Activated CD4-positive, CD25-positive, alpha-beta regulatory T cell treated with anti-CD3 and anti-CD28 coated beads, Interleukin-2, amount 50 U/mL, for 72 hours (primary cell): ENCODE measurements at regions not wholly inside any gene's neighbourhood (a gene's known extent, or its start where the extent isn't known, plus 50 kb on each side); places are given as distances from the start of the nearest gene placed in this dataset.
"Not testable (repeated sequence)": the region's sequence is repeated elsewhere in the genome, so short reads cannot be mapped to it uniquely, and the experiment has no call there.

ENCODE experiments used
- DNase-seq: peaks from one replicate; pipeline ENCODE4 v3.0.0; 2021

GRCh38 chr7:67486401-67486800 lies 489.8 kb downstream of the TYW1 start:
- DNase-seq, result no peak

- no peak for DNase-seq
These were observed 490.7 kb downstream of the TYW1 start for GRCh38 chr7:67487316-67487715.

GRCh38 chr7:67489881-67490280 lies 493.2 kb downstream of the TYW1 start:
- DNase-seq, result no peak

GRCh38 chr7:67493366-67493765 lies 496.7 kb downstream of the TYW1 start:
- no peak for DNase-seq

- no peak for DNase-seq
These were observed 500.0 kb downstream of the TYW1 start for GRCh38 chr7:67496589-67496988.

- not testable (repeated sequence) for DNase-seq
These were observed 501.3 kb downstream of the TYW1 start for GRCh38 chr7:67497914-67498313.

- no peak for DNase-seq
These were observed 506.3 kb downstream of the TYW1 start for GRCh38 chr7:67502929-67503328.

GRCh38 chr7:67505449-67505848 lies 508.8 kb downstream of the TYW1 start:
- DNase-seq, result no peak

- DNase-seq, result no peak
These were observed 515.8 kb downstream of the TYW1 start for GRCh38 chr7:67512481-67512880.

GRCh38 chr7:67518580-67518979 lies 521.9 kb downstream of the TYW1 start:
- DNase-seq, result no peak

GRCh38 chr7:67519171-67519570 lies 522.5 kb downstream of the TYW1 start:
- no peak for DNase-seq

- no peak for DNase-seq
These were observed 525.9 kb downstream of the TYW1 start for GRCh38 chr7:67522504-67522903.

GRCh38 chr7:67523713-67524112 lies 527.1 kb downstream of the TYW1 start:
- DNase-seq, result no peak

- DNase-seq, result no peak
These were observed 529.0 kb downstream of the TYW1 start for GRCh38 chr7:67525588-67525987.

- DNase-seq, result no peak
These were observed 538.8 kb downstream of the TYW1 start for GRCh38 chr7:67535241-67535989.

- DNase-seq, result no peak
These were observed 546.3 kb downstream of the TYW1 start for GRCh38 chr7:67542916-67543315.

- DNase-seq, result no peak
These were observed 550.7 kb downstream of the TYW1 start for GRCh38 chr7:67547183-67547907.

GRCh38 chr7:67549126-67549525 lies 552.5 kb downstream of the TYW1 start:
- DNase-seq, result no peak

GRCh38 chr7:67550801-67551436 lies 554.3 kb downstream of the TYW1 start:
- DNase-seq, result no peak

- no peak for DNase-seq
These were observed 556.1 kb downstream of the TYW1 start for GRCh38 chr7:67552738-67553137.

- DNase-seq, result no peak
These were observed 556.7 kb downstream of the TYW1 start for GRCh38 chr7:67553378-67553777.

GRCh38 chr7:67554986-67555385 lies 558.4 kb downstream of the TYW1 start:
- DNase-seq, result no peak

GRCh38 chr7:67564959-67565358 lies 568.3 kb downstream of the TYW1 start:
- DNase-seq, result no peak

GRCh38 chr7:67566101-67566500 lies 569.5 kb downstream of the TYW1 start:
- no peak for DNase-seq
